ENCODE measurements at regions not wholly inside any gene's neighbourhood (a gene's known extent, or its start where the extent isn't known, plus 50 kb on each side); places are given as distances from the start of the nearest gene placed in this dataset.

GRCh38 chr1:59063501-59063900, 233.4 kb upstream of the FGGY start:
- Histone ChIP-seq H3K27ac (no peak overlapping the region), H3K4me3 (replicated peaks in 1 of 3) (no peak overlapping the region), H3K27me3 (no peaks in the 10 kb centered on the region), H3K36me3 (no peaks in the 10 kb centered on the region), H3K9me3 (no peaks in the 10 kb centered on the region), H3K4me1 (peaks cover 0 to 7% of the 10 kb centered on the region in 2 donors)
- intact Hi-C loops (cut with DNase I) = no loop called here
- WGBS, 2 donors = 67 to 70% methylated on average over 3 of the region's 3 CpGs
- no peak for DNase-seq
- no peak for TF ChIP-seq POLR2A (IDR thresholded peaks at IDR 0.05)
- TF ChIP-seq, protein P1, sequence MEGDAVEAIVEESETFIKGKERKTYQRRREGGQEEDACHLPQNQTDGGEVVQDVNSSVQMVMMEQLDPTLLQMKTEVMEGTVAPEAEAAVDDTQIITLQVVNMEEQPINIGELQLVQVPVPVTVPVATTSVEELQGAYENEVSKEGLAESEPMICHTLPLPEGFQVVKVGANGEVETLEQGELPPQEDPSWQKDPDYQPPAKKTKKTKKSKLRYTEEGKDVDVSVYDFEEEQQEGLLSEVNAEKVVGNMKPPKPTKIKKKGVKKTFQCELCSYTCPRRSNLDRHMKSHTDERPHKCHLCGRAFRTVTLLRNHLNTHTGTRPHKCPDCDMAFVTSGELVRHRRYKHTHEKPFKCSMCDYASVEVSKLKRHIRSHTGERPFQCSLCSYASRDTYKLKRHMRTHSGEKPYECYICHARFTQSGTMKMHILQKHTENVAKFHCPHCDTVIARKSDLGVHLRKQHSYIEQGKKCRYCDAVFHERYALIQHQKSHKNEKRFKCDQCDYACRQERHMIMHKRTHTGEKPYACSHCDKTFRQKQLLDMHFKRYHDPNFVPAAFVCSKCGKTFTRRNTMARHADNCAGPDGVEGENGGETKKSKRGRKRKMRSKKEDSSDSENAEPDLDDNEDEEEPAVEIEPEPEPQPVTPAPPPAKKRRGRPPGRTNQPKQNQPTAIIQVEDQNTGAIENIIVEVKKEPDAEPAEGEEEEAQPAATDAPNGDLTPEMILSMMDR (IDR thresholded peaks at IDR 0.05) = no peak

DNA sequence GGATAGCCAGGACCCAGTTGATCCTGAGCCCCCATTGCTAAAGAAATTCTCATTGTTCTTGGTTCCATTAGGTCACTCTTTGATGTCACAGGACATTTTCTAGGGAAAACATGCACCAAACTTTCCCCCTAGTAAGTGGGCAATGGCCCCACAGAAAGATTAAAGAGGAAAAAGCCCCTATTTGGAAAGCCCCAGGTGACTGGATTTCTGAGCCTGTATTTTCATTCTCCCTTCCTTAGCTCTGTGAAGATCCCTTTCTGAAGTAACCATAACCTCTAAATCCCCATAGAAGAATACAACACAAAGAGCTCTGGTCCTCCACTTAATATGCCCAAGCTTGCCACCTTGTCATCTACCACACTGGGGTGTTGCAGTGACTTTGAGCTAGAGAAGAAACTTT, 232.3 kb upstream of the FGGY start:
- Histone ChIP-seq H3K4me1 (peaks cover 0 to 7% of the 10 kb centered on the region in 2 donors), H3K4me3 (replicated peaks in 1 of 3) (no peak overlapping the region), H3K27me3 (no peaks in the 10 kb centered on the region), H3K27ac (no peak overlapping the region), H3K9me3 (no peaks in the 10 kb centered on the region), H3K36me3 (no peaks in the 10 kb centered on the region)
- intact Hi-C loops (cut with DNase I) = no loop called here
- no peak for DNase-seq
- TF ChIP-seq, protein P1 (IDR thresholded peaks at IDR 0.05) = no peak
- no peak for TF ChIP-seq POLR2A (IDR thresholded peaks at IDR 0.05)

- no peak for DNase-seq
- Histone ChIP-seq H3K27ac (no peak overlapping the region), H3K4me3 (replicated peaks in 1 of 3) (no peak overlapping the region), H3K27me3 (no peaks in the 10 kb centered on the region), H3K9me3 (no peaks in the 10 kb centered on the region), H3K4me1 (peaks cover 0 to 7% of the 10 kb centered on the region in 2 donors), H3K36me3 (no peaks in the 10 kb centered on the region)
- TF ChIP-seq POLR2A (IDR thresholded peaks at IDR 0.05) = no peak
- TF ChIP-seq, protein P1 (IDR thresholded peaks at IDR 0.05) = no peak
- intact Hi-C loops (cut with DNase I) = no loop called here
- whole genome bisulfite sequencing, 2 donors = 79 to 90% methylated on average over 2 of the region's 2 CpGs
Measured at GRCh38 chr1:59066236-59066635, 230.7 kb upstream of the FGGY start.

- Histone ChIP-seq H3K27me3 (no peaks in the 10 kb centered on the region), H3K4me3 (replicated peaks in 1 of 3) (no peak overlapping the region), H3K36me3 (no peaks in the 10 kb centered on the region), H3K9me3 (no peaks in the 10 kb centered on the region), H3K27ac (no peak overlapping the region), H3K4me1 (no peaks in the 10 kb centered on the region)
- TF ChIP-seq POLR2A (IDR thresholded peaks at IDR 0.05) = no peak
- TF ChIP-seq, protein P1 (IDR thresholded peaks at IDR 0.05) = no peak
- intact Hi-C loops (cut with DNase I) = no loop called here
- DNase-seq = no peak
Measured at GRCh38 chr1:59070610-59071009, 226.3 kb upstream of the FGGY start.

GRCh38 chr1:59071289-59071688, 225.6 kb upstream of the FGGY start:
- WGBS, 2 donors = 77 to 81% methylated on average over 5 of the region's 5 CpGs
- no peaks in the 10 kb centered on the region for H3K9me3 ChIP-seq
- H3K27ac ChIP-seq = no peak overlapping the region
- DNase-seq = no peak
- intact Hi-C loops (cut with DNase I) = no loop called here
- no peaks in the 10 kb centered on the region for H3K4me1 ChIP-seq
- TF ChIP-seq, protein P1 (IDR thresholded peaks at IDR 0.05) = no peak
- TF ChIP-seq POLR2A (IDR thresholded peaks at IDR 0.05) = no peak
- H3K36me3 ChIP-seq = no peaks in the 10 kb centered on the region
- no peaks in the 10 kb centered on the region for H3K27me3 ChIP-seq
- H3K4me3 ChIP-seq (replicated peaks in 1 of 3) = no peak overlapping the region

Measured in thyroid gland (tissue), 4 donors.